ENCODE measurements at regions not wholly inside any gene's neighbourhood (a gene's known extent, or its start where the extent isn't known, plus 50 kb on each side); places are given as distances from the start of the nearest gene placed in this dataset.

DNA sequence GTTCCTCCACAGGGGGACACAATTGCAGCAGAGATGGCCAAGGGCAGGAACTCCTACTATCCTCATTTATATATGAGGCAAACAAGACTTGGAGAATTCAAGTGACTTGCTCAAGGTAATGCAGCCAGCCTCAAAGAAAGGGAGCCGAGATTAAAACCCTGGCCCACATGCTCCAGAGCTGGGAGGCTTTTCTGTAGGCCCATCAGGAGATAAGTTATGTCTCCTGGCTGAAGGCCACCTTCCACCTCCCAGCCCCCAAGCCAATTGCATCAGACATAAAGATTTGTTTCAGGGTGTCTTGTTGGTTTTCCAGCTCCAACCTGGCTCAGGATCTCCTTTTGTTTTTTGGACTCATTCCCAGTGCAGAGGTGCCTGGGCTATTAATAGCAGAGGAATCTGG lies 59.5 kb downstream of the SMIM38 start:
- H3K4me3 ChIP-seq (ENCODE audit: low read depth, low read length) = no peak overlapping the region
- DNase-seq (ENCODE audit: low read depth) = no peak
- in situ Hi-C loops (cut with HindIII; ENCODE audit: low sequenced_read_pairs) = no loop called here
- TF ChIP-seq, protein P1, sequence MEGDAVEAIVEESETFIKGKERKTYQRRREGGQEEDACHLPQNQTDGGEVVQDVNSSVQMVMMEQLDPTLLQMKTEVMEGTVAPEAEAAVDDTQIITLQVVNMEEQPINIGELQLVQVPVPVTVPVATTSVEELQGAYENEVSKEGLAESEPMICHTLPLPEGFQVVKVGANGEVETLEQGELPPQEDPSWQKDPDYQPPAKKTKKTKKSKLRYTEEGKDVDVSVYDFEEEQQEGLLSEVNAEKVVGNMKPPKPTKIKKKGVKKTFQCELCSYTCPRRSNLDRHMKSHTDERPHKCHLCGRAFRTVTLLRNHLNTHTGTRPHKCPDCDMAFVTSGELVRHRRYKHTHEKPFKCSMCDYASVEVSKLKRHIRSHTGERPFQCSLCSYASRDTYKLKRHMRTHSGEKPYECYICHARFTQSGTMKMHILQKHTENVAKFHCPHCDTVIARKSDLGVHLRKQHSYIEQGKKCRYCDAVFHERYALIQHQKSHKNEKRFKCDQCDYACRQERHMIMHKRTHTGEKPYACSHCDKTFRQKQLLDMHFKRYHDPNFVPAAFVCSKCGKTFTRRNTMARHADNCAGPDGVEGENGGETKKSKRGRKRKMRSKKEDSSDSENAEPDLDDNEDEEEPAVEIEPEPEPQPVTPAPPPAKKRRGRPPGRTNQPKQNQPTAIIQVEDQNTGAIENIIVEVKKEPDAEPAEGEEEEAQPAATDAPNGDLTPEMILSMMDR (IDR thresholded peaks at IDR 0.05; ENCODE audit: low read depth, low read length, missing control alignments) = no peak

DNA sequence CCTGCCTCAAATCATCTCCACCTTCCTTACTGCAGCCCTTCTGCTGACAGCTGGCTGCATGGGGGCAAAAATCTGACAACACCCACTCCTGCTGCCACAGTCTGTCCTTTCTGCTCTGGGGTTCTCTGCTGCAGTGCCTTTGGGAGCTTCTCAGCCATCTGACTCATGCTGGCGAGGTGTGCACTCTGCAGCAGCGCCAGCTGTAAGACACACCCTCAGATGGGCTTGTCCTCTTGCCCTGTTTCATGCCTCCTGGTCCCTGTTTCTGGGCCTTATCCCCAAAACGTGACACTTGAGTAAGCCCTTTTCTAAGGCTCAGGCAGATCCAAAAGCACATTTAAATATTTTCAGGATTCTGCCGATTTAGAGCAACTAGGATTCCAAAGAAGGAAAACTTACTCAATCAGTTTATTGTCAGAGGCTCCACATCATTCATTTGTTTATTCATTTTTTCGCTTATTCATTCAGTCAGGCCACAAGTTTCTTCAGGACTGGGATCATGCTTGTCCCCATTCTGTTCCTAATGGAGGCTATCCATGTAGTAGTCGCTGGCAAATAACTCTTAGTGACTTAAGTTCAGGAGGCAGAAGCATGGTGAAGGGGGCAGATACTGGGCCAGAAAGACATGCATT lies 60.2 kb downstream of the SMIM38 start:
- DNase-seq (ENCODE audit: low read depth) = no peak
- in situ Hi-C loops (cut with HindIII; ENCODE audit: low sequenced_read_pairs) = no loop called here
- TF ChIP-seq, protein P1 (IDR thresholded peaks at IDR 0.05; ENCODE audit: low read depth, low read length, missing control alignments) = no peak
- no peak overlapping the region for H3K4me3 ChIP-seq (ENCODE audit: low read depth, low read length)

DNA sequence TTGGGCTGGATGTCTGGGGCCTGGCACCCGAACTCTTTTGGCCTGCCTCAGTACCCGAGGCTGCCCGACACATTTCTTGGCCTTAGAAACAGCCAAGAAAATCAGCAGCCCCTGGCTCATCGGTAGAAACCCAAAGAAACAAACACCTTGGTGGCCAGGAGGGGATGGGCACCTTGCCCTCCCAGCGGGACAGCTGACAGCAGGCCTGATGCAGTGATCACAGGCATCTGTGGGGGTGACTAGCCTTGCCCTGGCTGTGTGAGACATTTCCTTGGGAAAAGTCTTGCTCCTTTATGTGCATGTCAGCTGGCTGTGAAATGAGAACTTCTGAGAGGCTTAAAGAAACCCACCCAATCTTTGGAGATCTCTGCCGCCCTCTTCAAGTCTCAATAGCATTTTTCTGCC lies 60.9 kb downstream of the SMIM38 start:
- in situ Hi-C loops (cut with HindIII; ENCODE audit: low sequenced_read_pairs) = no loop called here
- no peak for DNase-seq (ENCODE audit: low read depth)
- H3K4me3 ChIP-seq (ENCODE audit: low read depth, low read length) = no peak overlapping the region
- TF ChIP-seq, protein P1 (IDR thresholded peaks at IDR 0.05; ENCODE audit: low read depth, low read length, missing control alignments) = no peak

DNA sequence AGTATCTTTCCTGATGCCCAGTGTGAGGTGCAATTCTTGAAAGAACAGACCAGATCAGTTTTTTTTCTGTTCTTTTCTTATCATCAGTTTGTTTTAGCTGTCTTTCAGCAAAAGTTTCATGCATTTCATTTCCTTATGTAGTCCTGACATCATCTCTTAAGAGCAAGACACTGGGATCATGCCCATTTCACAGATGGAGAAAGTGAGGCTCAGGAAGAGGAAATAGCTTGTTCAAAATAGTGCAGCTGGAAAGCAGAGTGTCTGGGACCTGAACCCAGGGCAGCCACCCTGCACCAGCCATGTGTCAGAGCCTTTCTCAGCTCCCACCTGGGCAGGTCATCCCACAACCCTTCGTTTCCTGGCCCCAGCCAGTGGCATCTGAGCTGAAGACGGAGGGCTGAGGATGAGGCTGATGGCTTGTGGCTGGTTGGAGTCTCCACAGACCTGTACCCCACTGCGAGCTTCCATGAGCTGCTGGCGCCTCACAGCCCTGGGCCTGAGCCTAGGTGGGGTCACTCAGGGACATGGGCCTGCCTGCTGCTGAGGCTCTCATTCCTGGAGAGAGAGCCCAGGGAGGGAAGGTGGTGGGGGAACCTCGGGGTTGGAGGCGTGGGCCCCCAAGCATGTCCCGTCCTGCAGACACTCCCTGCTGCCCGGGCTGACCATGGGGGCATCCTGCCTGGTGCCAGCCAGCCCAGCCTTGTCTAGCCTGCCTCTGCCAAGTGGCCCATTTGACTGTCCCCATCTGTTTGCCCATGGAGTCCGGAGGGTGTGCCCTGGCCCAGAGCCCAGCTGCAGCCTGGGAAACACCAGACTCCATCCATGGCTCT lies 61.8 kb downstream of the SMIM38 start:
- no peak overlapping the region for H3K4me3 ChIP-seq (ENCODE audit: low read depth, low read length)
- TF ChIP-seq, protein P1 (IDR thresholded peaks at IDR 0.05; ENCODE audit: low read depth, low read length, missing control alignments) = no peak
- no peak for DNase-seq (ENCODE audit: low read depth)
- in situ Hi-C loops (cut with HindIII; ENCODE audit: low sequenced_read_pairs) = no loop called here

DNA sequence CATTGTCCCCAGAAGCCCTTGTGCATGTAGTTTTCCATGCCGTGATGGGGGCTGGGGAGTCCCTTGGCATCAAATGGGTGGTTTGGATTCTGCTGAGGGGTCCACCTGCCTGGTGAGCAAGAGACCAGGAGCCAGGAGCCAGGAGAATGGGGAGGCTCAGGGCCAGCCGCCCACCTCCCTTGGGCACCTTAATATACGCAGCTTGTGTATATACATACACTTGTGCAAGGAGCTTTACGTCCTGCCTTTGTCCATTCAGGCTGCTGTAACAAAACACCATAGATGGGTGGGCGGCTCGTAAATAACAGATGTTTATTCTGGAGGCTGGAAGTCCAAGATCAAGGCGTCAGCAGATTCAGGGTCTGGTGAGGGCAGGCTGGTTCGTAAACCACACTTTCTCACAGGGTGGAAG lies 62.5 kb downstream of the SMIM38 start:
- H3K4me3 ChIP-seq (ENCODE audit: low read depth, low read length) = no peak overlapping the region
- DNase-seq (ENCODE audit: low read depth) = no peak
- TF ChIP-seq, protein P1 (IDR thresholded peaks at IDR 0.05; ENCODE audit: low read depth, low read length, missing control alignments) = no peak
- in situ Hi-C loops (cut with HindIII; ENCODE audit: low sequenced_read_pairs) = no loop called here

DNA sequence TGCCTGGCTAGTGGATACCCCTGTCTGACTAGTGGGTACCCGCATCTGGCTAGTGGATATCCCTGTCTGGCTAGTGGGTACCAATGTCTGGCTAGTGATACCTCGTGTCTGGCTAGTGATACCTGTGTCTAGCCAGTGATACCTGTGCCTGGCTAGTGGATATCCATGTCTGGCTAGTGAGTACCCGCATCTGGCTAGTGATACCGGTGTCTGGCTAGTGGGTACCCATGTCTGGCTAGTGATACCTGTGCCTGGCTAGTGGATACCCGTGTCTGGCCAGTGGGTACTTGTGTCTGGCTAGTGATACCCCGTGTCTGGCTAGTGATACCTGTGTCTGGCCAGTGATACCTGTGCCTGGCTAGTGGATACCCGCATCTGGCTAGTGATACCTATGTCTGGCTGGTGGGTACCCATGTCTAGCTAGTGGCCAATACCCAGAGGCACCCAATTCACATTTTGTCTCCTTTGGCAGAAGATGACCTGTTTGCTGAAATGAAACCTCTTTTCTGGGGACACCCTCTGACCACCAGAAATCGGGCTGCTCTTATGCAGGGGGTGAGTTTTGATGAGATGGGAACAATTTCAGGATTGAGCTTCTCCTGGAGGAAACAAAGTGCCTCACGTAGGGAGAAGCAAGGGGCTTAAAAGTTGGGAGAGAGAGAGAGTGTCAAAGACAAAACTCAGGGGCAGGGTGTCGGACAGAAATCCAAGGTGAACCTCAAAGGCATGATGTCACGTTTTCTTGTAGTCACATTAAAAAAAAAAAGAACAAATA lies 63.4 kb downstream of the SMIM38 start:
- TF ChIP-seq, protein P1 (IDR thresholded peaks at IDR 0.05; ENCODE audit: low read depth, low read length, missing control alignments) = no peak
- H3K4me3 ChIP-seq (ENCODE audit: low read depth, low read length) = no peak overlapping the region
- in situ Hi-C loops (cut with HindIII; ENCODE audit: low sequenced_read_pairs) = no loop called here
- no peak for DNase-seq (ENCODE audit: low read depth)

All from astrocyte of the cerebellum (primary cell).